ENCODE measurements at regions not wholly inside any gene's neighbourhood (a gene's known extent, or its start where the extent isn't known, plus 50 kb on each side); places are given as distances from the start of the nearest gene placed in this dataset.
"Not testable (repeated sequence)": the region's sequence is repeated elsewhere in the genome, so short reads cannot be mapped to it uniquely, and the experiment has no call there.

- DNase-seq (ENCODE audit: low spot score): no peak
- TF ChIP-seq CTCF (IDR thresholded peaks at IDR 0.05; ENCODE audit: extremely low read depth, missing control alignments): no peak
These were observed 227.3 kb downstream of the TINAG start for GRCh38 chr6:54535568-54535967.

- DNase-seq (ENCODE audit: low spot score): no peak
- no peak for TF ChIP-seq CTCF (IDR thresholded peaks at IDR 0.05; ENCODE audit: extremely low read depth, missing control alignments)
These were observed 233.3 kb downstream of the TINAG start for GRCh38 chr6:54541541-54541940.

GRCh38 chr6:54559136-54559535 is 250.9 kb downstream of the TINAG start:
- no peak for TF ChIP-seq CTCF (IDR thresholded peaks at IDR 0.05; ENCODE audit: extremely low read depth, missing control alignments)
- DNase-seq (ENCODE audit: low spot score): no peak

GRCh38 chr6:54564188-54564587 is 255.9 kb downstream of the TINAG start:
- DNase-seq (ENCODE audit: low spot score): not testable (repeated sequence)

GRCh38 chr6:54574671-54575070 is 266.4 kb downstream of the TINAG start:
- DNase-seq (ENCODE audit: low spot score): no peak
- TF ChIP-seq CTCF (IDR thresholded peaks at IDR 0.05; ENCODE audit: extremely low read depth, missing control alignments): no peak

- DNase-seq (ENCODE audit: low spot score): no peak
- no peak for TF ChIP-seq CTCF (IDR thresholded peaks at IDR 0.05; ENCODE audit: extremely low read depth, missing control alignments)
These were observed 268.3 kb upstream of the FAM83B start for GRCh38 chr6:54578261-54578660.

GRCh38 chr6:54579011-54579410 is 267.6 kb upstream of the FAM83B start:
- DNase-seq (ENCODE audit: low spot score): no peak
- TF ChIP-seq CTCF (IDR thresholded peaks at IDR 0.05; ENCODE audit: extremely low read depth, missing control alignments): no peak

GRCh38 chr6:54586251-54586650 is 260.3 kb upstream of the FAM83B start:
- no peak for TF ChIP-seq CTCF (IDR thresholded peaks at IDR 0.05; ENCODE audit: extremely low read depth, missing control alignments)
- no peak for DNase-seq (ENCODE audit: low spot score)
